WERI-Rb-1 (cell line): ENCODE measurements at regions not wholly inside any gene's neighbourhood (a gene's known extent, or its start where the extent isn't known, plus 50 kb on each side); places are given as distances from the start of the nearest gene placed in this dataset.
"Not testable (repeated sequence)": the region's sequence is repeated elsewhere in the genome, so short reads cannot be mapped to it uniquely, and the experiment has no call there.

Experiments used
- DNase-seq: peaks from one replicate; pipeline ENCODE4 v3.0.0-alpha.2; 2020
- H3K27ac ChIP-seq: fragments of 250-450 bp; sonication (Bioruptor Pico); 2 replicates; pipeline ENCODE4 v1.5.1; 2020; ENCODE audit warnings: mild to moderate bottlenecking, moderate library complexity
- H3K27me3 ChIP-seq: fragments of 250-450 bp; sonication (Bioruptor Pico); 2 replicates; pipeline ENCODE4 v1.5.1; 2021; ENCODE audit warnings: mild to moderate bottlenecking, low read depth, moderate library complexity; ENCODE audit not compliant: insufficient read depth, severe bottlenecking
- H3K36me3 ChIP-seq: fragments of 250-450 bp; sonication (Bioruptor Pico); 2 replicates; pipeline ENCODE4 v1.5.1; 2020; ENCODE audit warnings: mild to moderate bottlenecking, moderate library complexity
- H3K4me3 ChIP-seq: 2 replicates; pipeline ENCODE4 v1.5.1; 2011; ENCODE audit warnings: low read depth, mild to moderate bottlenecking, control low read depth, low read length
- H3K9me3 ChIP-seq: fragments of 250-450 bp; sonication (Bioruptor Pico); 2 replicates; pipeline ENCODE4 v1.5.1; 2021; ENCODE audit warnings: mild to moderate bottlenecking, moderate library complexity; ENCODE audit not compliant: severe bottlenecking
- CTCF ChIP-seq: IDR thresholded peaks from 2 replicates; pipeline ENCODE4 v1.5.1; 2011; ENCODE audit warnings: low read depth, mild to moderate bottlenecking, control low read depth, inconsistent platforms, low read length

GRCh38 chr4:175309041-175309440, 390.9 kb downstream of the ADAM29 start:
- H3K27me3 ChIP-seq, result no peaks in the 10 kb centered on the region
- no peak overlapping the region for H3K27ac ChIP-seq
- no peaks in the 10 kb centered on the region for H3K36me3 ChIP-seq
- no peak overlapping the region for H3K4me3 ChIP-seq
- no peak for TF ChIP-seq CTCF
- H3K9me3 ChIP-seq, result no peaks in the 10 kb centered on the region
- no peak for DNase-seq

GRCh38 chr4:175325230-175325629, 407.1 kb downstream of the ADAM29 start:
- no peak for TF ChIP-seq CTCF
- Histone ChIP-seq H3K27ac (no peak overlapping the region), H3K27me3 (no peaks in the 10 kb centered on the region), H3K4me3 (no peak overlapping the region), H3K36me3 (no peaks in the 10 kb centered on the region), H3K9me3 (no peaks in the 10 kb centered on the region)
- no peak for DNase-seq

GRCh38 chr4:175326796-175327195, 408.6 kb downstream of the ADAM29 start:
- H3K9me3 ChIP-seq, result no peaks in the 10 kb centered on the region
- H3K36me3 ChIP-seq, result no peaks in the 10 kb centered on the region
- H3K27me3 ChIP-seq, result no peaks in the 10 kb centered on the region
- DNase-seq, result no peak
- H3K27ac ChIP-seq, result no peak overlapping the region
- no peak overlapping the region for H3K4me3 ChIP-seq
- no peak for TF ChIP-seq CTCF

- H3K27ac ChIP-seq, result no peak overlapping the region
- no peak overlapping the region for H3K4me3 ChIP-seq
- no peaks in the 10 kb centered on the region for H3K27me3 ChIP-seq
- no peak for TF ChIP-seq CTCF
- DNase-seq, result no peak
- no peaks in the 10 kb centered on the region for H3K9me3 ChIP-seq
- no peaks in the 10 kb centered on the region for H3K36me3 ChIP-seq
These were observed 412.1 kb downstream of the ADAM29 start for GRCh38 chr4:175330236-175330635.

- no peak for DNase-seq
- H3K36me3 ChIP-seq, result no peaks in the 10 kb centered on the region
- no peaks in the 10 kb centered on the region for H3K27me3 ChIP-seq
- no peak overlapping the region for H3K4me3 ChIP-seq
- no peak for TF ChIP-seq CTCF
- no peak overlapping the region for H3K27ac ChIP-seq
- H3K9me3 ChIP-seq, result no peaks in the 10 kb centered on the region
These were observed 412.5 kb downstream of the ADAM29 start for GRCh38 chr4:175330652-175331051.

GRCh38 chr4:175335331-175335730, 417.2 kb downstream of the ADAM29 start:
- no peak overlapping the region for H3K27ac ChIP-seq
- no peak for TF ChIP-seq CTCF
- H3K36me3 ChIP-seq, result no peaks in the 10 kb centered on the region

GRCh38 chr4:175336570-175336969, 418.4 kb downstream of the ADAM29 start:
- not testable (repeated sequence) for H3K27me3 ChIP-seq, H3K27ac ChIP-seq, DNase-seq, H3K9me3 ChIP-seq, H3K36me3 ChIP-seq, H3K4me3 ChIP-seq

More at GRCh38 chr4:175335331-175335730, 417.2 kb downstream of the ADAM29 start:
- DNase-seq, result no peak
- no peaks in the 10 kb centered on the region for H3K9me3 ChIP-seq
- H3K4me3 ChIP-seq, result no peak overlapping the region
- no peaks in the 10 kb centered on the region for H3K27me3 ChIP-seq
